Right lobe of liver (tissue), 4 donors: ENCODE measurements at regions not wholly inside any gene's neighbourhood (a gene's known extent, or its start where the extent isn't known, plus 50 kb on each side); places are given as distances from the start of the nearest gene placed in this dataset.

ENCODE experiments used
- POLR2A ChIP-seq: fragments of 450-650 bp; IDR thresholded peaks from one replicate; pipeline ENCODE4 v1.6.1; 2017; ENCODE audit warnings: antibody characterized with exemption, mild to moderate bottlenecking
- TF ChIP-seq, protein P1 (sequence below), 4 donors: fragments of 200-600 bp in 3 of 4; fragments of 450-650 bp in 1 of 4; IDR thresholded peaks; one replicate each; pipeline versions ENCODE4 v1.5.1 to v1.8.0; 2016 to 2022; ENCODE audit warnings: antibody characterized with exemption in 4 of 4, mild to moderate bottlenecking in 2 of 4
- donor health status: DM: no; HTN: no; CAD: no.
- donor health status: DM: no; HTN: no; CAD: no.
- donor health status: DM: no; HTN: yes; CAD: no.

DNA sequence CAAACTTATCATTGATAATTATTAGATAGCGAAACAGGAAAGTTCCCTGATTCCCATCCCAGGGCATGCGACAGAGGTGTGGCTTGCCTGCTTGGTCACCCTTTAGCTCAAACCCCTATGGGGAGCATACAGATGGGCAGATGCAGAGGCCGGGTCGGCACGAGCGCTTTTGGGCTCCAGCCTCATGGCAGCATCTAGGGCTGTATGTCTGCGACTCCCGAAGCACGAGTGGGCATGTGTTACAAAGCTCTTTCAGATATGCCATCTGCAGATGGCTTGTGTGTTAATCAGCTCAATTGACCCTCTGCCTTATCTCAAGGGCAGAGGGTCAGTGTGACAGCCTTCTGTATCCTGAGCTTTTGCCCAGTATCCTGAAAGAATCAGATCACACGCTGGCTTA, 2069.3 kb upstream of the RAG2 start:
- TF ChIP-seq, protein P1, sequence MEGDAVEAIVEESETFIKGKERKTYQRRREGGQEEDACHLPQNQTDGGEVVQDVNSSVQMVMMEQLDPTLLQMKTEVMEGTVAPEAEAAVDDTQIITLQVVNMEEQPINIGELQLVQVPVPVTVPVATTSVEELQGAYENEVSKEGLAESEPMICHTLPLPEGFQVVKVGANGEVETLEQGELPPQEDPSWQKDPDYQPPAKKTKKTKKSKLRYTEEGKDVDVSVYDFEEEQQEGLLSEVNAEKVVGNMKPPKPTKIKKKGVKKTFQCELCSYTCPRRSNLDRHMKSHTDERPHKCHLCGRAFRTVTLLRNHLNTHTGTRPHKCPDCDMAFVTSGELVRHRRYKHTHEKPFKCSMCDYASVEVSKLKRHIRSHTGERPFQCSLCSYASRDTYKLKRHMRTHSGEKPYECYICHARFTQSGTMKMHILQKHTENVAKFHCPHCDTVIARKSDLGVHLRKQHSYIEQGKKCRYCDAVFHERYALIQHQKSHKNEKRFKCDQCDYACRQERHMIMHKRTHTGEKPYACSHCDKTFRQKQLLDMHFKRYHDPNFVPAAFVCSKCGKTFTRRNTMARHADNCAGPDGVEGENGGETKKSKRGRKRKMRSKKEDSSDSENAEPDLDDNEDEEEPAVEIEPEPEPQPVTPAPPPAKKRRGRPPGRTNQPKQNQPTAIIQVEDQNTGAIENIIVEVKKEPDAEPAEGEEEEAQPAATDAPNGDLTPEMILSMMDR (IDR thresholded peaks at IDR 0.05), result no peak
- no peak for TF ChIP-seq POLR2A
